ENCODE measurements at regions not wholly inside any gene's neighbourhood (a gene's known extent, or its start where the extent isn't known, plus 50 kb on each side); places are given as distances from the start of the nearest gene placed in this dataset.

DNA sequence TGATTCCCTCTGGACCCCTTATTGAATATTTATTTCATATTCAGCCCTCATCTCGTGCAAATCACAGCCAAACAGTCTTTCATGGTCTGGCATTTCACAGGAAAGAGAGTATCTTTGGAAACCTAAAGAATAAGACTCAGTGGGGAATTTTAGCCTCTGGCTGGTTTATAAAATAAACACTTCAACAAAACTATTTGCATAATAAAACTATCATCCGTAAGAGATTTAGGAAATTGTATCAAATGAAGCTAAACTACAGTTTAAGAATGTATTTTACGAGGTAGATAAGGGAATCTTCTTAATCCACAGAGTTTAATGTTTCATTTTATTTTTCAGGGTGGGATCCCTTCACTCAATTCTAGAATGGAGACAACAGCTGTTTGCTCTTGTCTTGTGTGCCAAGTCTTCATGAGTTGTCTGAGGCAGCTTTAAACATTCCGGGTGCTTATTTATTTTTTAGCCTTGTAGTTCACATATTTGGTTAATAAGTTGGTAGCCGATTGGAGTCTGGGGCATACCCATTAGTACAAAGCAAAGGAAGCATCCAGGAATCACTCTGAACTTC, 634.4 kb upstream of the KLF12 start:
- no peaks in the 10 kb centered on the region for H3K79me2 ChIP-seq (ENCODE audit: low read depth)
- no peak overlapping the region for H3K9ac ChIP-seq
- Mint-ChIP-seq H3K4me1 (peaks cover 10% of the 10 kb centered on the region), H3K4me3 (no peak overlapping the region), H3K9me3 (peaks cover 6% of the 10 kb centered on the region), H3K27me3 (ENCODE audit: insufficient read depth, low read depth) (peaks cover 2% of the 10 kb centered on the region), H3K27ac (no peak overlapping the region), H3K36me3 (no peaks in the 10 kb centered on the region)
- H3K27ac ChIP-seq, result no peak overlapping the region
- TF ChIP-seq, protein P1, sequence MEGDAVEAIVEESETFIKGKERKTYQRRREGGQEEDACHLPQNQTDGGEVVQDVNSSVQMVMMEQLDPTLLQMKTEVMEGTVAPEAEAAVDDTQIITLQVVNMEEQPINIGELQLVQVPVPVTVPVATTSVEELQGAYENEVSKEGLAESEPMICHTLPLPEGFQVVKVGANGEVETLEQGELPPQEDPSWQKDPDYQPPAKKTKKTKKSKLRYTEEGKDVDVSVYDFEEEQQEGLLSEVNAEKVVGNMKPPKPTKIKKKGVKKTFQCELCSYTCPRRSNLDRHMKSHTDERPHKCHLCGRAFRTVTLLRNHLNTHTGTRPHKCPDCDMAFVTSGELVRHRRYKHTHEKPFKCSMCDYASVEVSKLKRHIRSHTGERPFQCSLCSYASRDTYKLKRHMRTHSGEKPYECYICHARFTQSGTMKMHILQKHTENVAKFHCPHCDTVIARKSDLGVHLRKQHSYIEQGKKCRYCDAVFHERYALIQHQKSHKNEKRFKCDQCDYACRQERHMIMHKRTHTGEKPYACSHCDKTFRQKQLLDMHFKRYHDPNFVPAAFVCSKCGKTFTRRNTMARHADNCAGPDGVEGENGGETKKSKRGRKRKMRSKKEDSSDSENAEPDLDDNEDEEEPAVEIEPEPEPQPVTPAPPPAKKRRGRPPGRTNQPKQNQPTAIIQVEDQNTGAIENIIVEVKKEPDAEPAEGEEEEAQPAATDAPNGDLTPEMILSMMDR (IDR thresholded peaks at IDR 0.05), result no peak
- TF ChIP-seq EZH2 (IDR thresholded peaks at IDR 0.05) (no peak), EZH2phosphoT487 (IDR thresholded peaks at IDR 0.05) (no peak)
- H3F3A ChIP-seq (ENCODE audit: low read depth), result no peaks in the 10 kb centered on the region
- H3K4me3 ChIP-seq, result no peak overlapping the region
- no peak overlapping the region for H2AFZ ChIP-seq (replicated peaks)
- no peaks in the 10 kb centered on the region for H3K36me3 ChIP-seq
- no peaks in the 10 kb centered on the region for H3K4me1 ChIP-seq
- no peak overlapping the region for H3K4me2 ChIP-seq
- no peak for DNase-seq (ENCODE audit: low spot score)
- H3K9me3 ChIP-seq (ENCODE audit: low read depth), result no peaks in the 10 kb centered on the region
- no peaks in the 10 kb centered on the region for H3K27me3 ChIP-seq
- H4K20me1 ChIP-seq (ENCODE audit: low read depth), result no peaks in the 10 kb centered on the region

DNA sequence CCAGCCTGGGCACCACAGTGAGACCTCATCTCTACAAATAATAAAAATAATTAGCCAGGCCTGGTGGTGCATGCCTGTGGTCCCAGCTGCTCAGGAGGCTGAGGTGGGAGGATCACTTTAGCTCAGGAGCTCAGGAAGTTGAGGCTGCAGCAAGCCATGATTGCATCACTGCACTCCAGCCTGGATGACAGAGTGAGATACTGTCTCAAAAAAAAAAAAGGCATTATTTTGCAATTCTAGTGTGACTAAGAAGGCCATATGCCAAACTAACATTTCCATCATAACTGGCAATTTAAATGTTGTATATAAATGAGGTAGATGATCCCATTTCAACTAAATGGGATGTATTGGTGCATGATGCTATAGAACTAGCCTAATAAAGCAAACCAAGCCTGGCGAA, 632.8 kb upstream of the KLF12 start:
- peaks cover 12% of the 10 kb centered on the region for H3K4me1 Mint-ChIP-seq
- H2AFZ ChIP-seq (replicated peaks), result no peak overlapping the region
- H3K4me1 ChIP-seq, result peaks cover 2% of the 10 kb centered on the region
- no peak for DNase-seq (ENCODE audit: low spot score)
- peaks cover 2% of the 10 kb centered on the region for H3K27me3 Mint-ChIP-seq (ENCODE audit: insufficient read depth, low read depth)
- no peaks in the 10 kb centered on the region for H3K9me3 ChIP-seq (ENCODE audit: low read depth)
- H3K36me3 ChIP-seq, result no peaks in the 10 kb centered on the region
- no peaks in the 10 kb centered on the region for H4K20me1 ChIP-seq (ENCODE audit: low read depth)
- no peaks in the 10 kb centered on the region for H3K36me3 Mint-ChIP-seq
- H3K4me3 Mint-ChIP-seq, result no peak overlapping the region
- H3K4me3 ChIP-seq, result no peak overlapping the region
- H3K27ac Mint-ChIP-seq, result no peak overlapping the region
- H3F3A ChIP-seq (ENCODE audit: low read depth), result no peaks in the 10 kb centered on the region
- no peaks in the 10 kb centered on the region for H3K79me2 ChIP-seq (ENCODE audit: low read depth)
- TF ChIP-seq EZH2 (IDR thresholded peaks at IDR 0.05) (no peak), EZH2phosphoT487 (IDR thresholded peaks at IDR 0.05) (no peak)
- TF ChIP-seq, protein P1 (IDR thresholded peaks at IDR 0.05), result no peak
- H3K9me3 Mint-ChIP-seq, result peaks cover 6% of the 10 kb centered on the region
- H3K9ac ChIP-seq, result no peak overlapping the region
- H3K4me2 ChIP-seq, result no peak overlapping the region
- no peak overlapping the region for H3K27ac ChIP-seq
- no peaks in the 10 kb centered on the region for H3K27me3 ChIP-seq

DNA sequence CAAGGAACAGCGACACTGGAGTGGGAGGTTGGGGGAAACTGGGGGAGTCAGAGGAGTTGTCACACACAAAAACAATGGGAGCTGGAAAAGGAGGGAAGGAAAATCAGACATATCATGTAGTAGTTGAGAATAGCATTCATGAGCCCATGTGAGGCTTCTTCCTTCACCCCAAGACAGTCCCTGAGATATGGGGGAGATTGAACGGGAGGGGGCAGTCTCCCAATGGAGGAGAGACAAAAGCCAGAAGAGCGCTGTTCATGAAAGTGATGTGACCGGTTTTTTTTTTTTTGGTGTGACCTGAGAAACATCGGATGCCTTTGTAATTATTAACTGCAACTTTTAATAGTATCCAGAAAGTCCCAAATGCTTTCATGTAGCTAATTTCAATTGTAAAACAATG, 631.8 kb upstream of the KLF12 start:
- no peak overlapping the region for H2AFZ ChIP-seq (replicated peaks)
- H3F3A ChIP-seq (ENCODE audit: low read depth), result no peaks in the 10 kb centered on the region
- no peak for DNase-seq (ENCODE audit: low spot score)
- Mint-ChIP-seq H3K9me3 (peaks cover 6% of the 10 kb centered on the region), H3K27me3 (ENCODE audit: insufficient read depth, low read depth) (peaks cover 2% of the 10 kb centered on the region), H3K36me3 (no peaks in the 10 kb centered on the region), H3K4me1 (peaks cover 21% of the 10 kb centered on the region), H3K4me3 (no peak overlapping the region), H3K27ac (no peak overlapping the region)
- H3K79me2 ChIP-seq (ENCODE audit: low read depth), result no peaks in the 10 kb centered on the region
- H3K4me2 ChIP-seq, result no peak overlapping the region
- H3K27ac ChIP-seq, result no peak overlapping the region
- peaks cover 7% of the 10 kb centered on the region for H3K4me1 ChIP-seq
- H3K9ac ChIP-seq, result no peak overlapping the region
- H3K27me3 ChIP-seq, result no peaks in the 10 kb centered on the region
- H3K9me3 ChIP-seq (ENCODE audit: low read depth), result no peaks in the 10 kb centered on the region
- no peak overlapping the region for H3K4me3 ChIP-seq
- TF ChIP-seq, protein P1 (IDR thresholded peaks at IDR 0.05), result no peak
- TF ChIP-seq EZH2phosphoT487 (IDR thresholded peaks at IDR 0.05) (no peak), EZH2 (IDR thresholded peaks at IDR 0.05) (no peak)
- H3K36me3 ChIP-seq, result no peaks in the 10 kb centered on the region
- no peaks in the 10 kb centered on the region for H4K20me1 ChIP-seq (ENCODE audit: low read depth)

Data from neural progenitor cell (in vitro differentiated cells).